ENCODE measurements at regions not wholly inside any gene's neighbourhood (a gene's known extent, or its start where the extent isn't known, plus 50 kb on each side); places are given as distances from the start of the nearest gene placed in this dataset.

GRCh38 chr7:96481796-96482195 is 159.9 kb upstream of the SLC25A13 start:
- DNase-seq, result no peak

DNA sequence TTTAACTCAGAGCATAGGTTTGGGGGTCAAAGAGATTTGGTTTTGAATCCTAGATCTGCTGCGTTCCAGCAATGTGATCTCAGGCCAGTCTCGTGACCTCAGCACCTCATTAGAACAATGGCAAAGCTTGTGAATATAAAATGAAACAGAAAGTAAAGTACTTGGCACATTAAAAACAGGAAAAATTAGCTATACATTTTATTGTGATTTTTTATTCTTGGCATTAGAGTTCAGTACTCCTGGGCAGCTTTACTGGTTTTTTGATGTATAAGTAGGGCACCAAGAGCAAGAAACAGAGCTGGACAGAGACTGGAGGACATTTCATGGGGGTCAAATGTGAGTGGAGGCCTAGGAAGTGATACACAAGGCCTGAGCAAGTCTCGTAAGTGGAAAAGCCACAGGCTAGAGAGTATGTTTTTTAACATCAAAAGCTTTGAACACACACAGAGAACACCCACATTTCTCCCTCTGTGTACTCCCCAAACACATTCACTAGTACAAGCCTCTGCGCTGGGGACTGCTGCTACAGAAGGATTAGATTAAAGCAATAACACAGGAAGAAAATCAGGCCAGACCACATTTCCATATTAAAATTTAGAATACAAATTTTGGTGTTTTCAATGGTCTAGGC is 157.2 kb upstream of the SLC25A13 start:
- no peak for DNase-seq

DNA sequence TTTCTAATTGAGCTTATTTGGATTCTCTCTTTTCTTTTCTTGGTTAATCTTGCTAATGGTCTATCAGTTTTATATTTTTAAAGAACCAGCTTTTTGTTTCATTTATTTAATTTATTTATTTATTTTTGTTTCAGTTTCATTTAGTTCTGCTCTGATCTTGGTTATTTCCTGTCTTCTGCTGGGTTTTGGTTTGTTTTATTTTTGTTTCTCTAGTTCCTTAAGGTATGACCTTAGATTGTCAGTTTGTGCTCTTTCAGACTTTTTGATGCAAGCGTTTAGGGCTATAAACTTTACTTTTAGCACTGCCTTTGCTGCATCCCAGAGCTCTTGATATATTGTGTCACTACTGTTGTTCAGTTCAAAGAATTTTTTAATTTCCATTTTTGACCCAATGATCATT is 149.7 kb upstream of the SLC25A13 start:
- DNase-seq, result no peak

DNA sequence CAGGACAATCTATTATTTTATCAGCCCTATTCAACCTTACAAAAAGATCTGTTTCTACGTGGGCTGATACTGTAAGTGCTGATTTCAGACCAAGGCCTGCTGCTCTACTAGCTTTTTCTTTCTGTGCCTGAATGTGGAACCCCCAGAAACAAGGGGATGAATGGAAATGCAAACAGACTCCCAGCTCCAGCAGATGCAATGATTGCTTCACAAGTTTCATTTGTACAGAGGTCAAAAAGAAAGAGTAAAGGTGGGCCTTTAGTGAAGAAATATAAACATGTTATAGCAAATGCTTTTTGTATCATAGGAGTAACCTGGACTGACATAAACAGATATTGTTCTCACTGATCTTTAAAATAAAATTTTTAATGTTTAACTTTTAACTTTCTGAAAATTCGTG is 130.2 kb upstream of the SLC25A13 start:
- DNase-seq, result no peak

GRCh38 chr7:96449094-96449493 is 127.2 kb upstream of the SLC25A13 start:
- DNase-seq, result no peak

DNA sequence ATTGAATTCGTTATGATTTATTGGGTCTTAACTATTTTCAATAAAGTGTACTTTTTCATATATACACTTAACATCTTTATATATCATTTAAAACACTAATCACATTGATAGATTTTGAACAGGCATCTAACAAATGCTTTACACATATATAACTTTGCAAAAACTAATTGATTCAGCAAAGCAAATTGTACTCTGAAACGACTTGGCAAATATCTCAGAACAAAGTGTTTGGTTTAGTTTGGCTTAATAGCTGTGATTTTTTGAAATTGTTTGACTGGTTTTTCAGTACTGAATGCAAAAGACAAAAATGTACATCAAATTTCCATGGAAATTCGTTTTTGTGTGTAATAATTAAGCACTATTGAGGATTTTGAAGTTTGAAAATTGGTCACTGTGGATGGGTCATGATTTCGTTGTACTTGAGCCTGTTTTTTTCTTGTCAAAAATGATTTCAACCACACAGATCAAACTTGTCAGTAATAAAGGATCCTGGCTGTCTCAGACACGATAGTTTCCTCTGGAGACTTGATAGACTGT is 125.3 kb upstream of the SLC25A13 start:
- no peak for DNase-seq

GRCh38 chr7:96441436-96442084 is 119.7 kb upstream of the SLC25A13 start:
- DNase-seq, result no peak

- no peak for DNase-seq
Observed at GRCh38 chr7:96440328-96440727, 118.4 kb upstream of the SLC25A13 start.

DNA sequence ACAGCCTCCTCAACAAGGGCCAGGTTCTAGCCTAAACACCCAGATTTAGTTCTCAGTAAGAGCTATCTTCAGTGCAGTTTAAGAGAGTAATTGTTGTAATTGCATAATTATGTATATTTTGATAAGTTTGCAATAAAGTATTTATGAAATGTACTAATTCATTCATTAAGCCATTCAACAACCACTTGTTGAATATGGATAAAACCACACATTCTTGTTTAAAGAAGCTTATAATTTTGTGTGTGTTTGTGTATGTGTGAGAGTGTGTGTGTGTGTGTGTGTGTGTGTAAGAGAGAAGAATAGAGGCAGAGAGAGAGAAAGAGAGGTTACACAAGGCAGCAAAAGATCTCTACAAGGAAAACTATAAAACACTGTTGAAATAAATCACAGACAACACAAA is 115.0 kb upstream of the SLC25A13 start:
- no peak for DNase-seq

DNA sequence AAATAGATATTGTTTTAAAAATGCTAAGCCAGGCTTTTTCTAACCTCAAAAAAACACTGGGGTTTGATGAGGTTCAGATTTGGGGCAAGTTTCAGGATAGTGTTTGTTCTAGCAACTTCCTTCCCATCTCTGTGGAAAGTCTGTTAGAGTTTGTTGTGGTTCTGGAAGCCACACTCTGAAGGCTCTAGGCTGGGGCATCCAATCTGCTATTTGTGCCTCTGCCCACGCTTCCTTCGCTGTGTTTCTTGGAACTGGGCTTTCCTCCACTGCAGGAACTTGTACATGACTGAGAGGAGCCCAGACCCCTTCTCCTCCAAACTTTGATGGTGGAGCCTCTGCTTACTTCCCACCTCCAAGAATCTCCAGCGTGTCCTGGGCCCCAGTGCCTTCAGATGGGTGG is 108.5 kb upstream of the SLC25A13 start:
- DNase-seq, result no peak

GRCh38 chr7:96427143-96427542 is 105.2 kb upstream of the SLC25A13 start:
- no peak for DNase-seq

DNA sequence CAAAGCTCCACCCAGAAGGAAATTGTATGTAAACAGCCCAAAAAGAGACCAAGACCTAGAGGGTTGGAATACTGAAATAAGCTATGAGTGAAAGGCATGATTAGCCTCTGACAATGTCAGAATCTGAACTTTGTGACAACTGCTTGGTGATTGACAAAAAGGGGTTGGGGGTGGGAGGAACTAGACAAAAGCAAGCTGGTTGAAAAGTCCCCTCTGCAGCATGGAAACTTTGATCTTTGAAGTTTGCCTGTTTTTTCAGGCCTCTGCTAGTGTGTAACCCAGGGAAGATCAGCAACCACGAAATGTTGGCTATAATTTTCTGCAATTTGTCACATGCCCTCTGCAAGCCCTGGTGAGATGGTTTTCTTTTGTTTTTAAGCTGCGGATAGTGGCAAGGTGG is 104.8 kb upstream of the SLC25A13 start:
- DNase-seq, result no peak

- no peak for DNase-seq
Observed at GRCh38 chr7:96426027-96426426, 104.1 kb upstream of the SLC25A13 start.

DNA sequence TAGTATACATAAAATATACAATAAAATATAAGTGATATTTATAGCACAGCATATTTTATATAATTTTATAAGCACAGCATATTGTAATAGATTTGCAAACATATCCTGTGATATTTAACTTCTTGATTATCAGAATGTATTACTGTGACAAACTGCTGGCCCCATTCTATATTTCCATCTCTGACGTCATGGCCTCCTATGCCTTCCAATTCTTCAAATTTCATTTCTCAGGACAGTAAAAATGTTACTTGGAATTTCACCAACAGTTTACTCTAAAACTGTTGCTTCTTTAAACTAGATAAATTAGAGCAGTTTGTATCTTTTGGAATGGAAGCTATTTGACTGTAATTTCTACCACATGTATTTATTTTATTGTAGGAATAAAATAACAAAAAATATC is 102.5 kb upstream of the SLC25A13 start:
- DNase-seq, result no peak

DNA sequence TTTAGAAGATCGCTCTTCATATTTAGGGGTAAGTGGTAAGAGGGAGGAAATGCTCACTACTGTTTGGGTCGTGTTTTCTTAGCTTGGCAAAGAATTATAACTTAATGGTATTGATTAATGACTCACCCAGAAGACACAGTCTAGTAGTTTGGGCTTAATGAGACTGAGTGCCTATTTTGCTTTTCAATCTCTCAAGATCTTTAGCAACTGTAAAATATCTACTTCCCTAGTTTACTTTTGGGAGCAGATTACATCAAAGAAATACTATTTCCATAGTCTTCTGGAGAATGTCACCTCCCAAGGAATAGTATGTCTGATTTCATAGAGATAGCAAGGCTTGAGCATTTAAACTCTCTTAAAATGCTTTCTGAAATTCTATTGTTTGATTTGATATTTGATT is 100.5 kb upstream of the SLC25A13 start:
- DNase-seq, result no peak

- DNase-seq, result no peak
Observed at GRCh38 chr7:96418581-96418980, 96.7 kb upstream of the SLC25A13 start.

DNA sequence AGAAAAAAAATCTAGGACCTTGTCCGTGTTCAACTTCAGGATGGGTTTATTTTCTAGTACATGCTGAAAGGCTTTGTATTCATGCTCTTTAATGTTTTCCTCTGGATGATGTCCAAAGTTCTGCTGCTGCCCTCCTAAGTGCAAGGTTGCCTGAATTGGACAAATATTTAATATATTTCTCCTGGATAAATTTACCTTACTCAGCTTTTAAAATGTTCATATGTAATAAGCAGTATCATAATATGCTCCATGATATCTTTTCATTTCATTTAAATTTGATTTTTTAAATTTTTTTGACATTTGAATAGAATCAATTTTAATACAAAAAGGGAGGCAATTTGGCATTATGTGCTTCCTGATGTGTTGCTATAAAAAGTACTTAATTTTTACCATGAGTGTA is 95.9 kb upstream of the SLC25A13 start:
- DNase-seq, result no peak

- DNase-seq, result no peak
Observed at GRCh38 chr7:96416599-96416998, 94.7 kb upstream of the SLC25A13 start.

DNA sequence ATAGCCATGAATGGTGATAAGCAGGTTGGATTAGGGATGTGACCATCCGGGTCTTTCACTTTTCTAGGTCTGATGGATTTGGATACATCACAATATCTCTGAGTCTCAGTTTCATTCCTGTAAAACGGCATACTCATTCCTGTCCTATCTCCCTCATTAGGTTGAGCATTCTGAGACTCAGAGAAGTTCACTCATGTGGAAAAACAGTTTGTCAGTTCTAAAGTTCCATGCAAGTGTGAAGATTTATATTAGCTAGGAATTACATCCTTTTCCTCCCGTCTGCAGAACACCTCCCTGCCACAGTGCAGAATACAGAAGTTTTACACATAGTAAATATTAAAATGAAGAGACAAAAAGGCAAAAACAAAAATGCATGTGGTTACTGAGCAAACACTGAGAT is 94.2 kb upstream of the SLC25A13 start:
- DNase-seq, result no peak

- DNase-seq, result no peak
Observed at GRCh38 chr7:96415293-96415940, 93.5 kb upstream of the SLC25A13 start.

DNA sequence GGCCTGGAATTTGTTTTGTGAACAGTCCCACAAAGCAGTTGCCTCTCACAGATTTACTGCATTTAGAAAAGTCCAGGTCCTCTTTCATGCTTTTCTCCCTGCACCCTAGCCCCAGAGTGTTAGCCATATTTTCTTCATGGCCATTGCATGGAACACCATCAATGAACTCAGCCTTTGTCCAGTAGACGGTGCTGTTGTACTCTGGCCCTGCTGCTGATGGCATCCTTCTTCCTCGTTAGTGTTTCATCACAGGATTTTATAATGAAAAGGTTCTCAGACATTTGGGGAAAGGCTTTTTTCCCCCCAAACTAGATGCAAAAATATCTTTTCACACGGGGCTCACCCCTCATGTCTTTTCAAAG is 93.0 kb upstream of the SLC25A13 start:
- peak; percentile 71 for DNase-seq

DNA sequence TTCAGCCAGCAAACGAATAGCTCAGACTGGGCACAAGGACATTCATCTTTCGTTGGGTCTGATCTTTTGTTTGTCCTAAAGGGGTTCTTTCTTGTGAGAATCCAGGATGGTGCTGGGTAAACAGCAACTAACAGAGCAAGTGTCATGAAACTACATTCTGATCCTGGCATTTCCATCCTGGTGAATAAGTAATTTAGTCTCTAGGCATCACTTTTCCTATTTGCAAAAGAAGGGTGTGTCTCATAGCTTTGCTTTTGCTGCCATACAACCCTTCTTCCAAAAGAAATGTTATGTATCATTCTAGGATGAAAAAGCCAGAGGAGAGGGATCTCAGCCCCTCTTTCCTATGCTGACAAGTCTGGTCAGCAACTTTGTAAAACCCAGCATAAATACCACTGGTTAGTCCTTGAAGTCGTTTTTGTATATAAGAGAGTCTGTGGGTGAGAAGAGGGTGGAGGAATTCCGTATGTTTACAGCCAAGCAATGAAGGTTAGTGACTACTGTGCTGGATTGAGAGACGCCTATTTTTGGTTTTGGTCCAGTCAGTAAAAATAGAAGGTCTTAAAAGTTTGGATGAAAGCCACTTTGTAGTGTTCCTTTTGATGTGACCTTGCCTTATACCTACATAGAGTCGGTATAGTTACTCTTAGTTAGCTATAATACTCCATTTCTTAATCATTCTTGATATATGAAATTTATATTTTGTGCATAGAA is 88.4 kb upstream of the SLC25A13 start:
- no peak for DNase-seq

DNA sequence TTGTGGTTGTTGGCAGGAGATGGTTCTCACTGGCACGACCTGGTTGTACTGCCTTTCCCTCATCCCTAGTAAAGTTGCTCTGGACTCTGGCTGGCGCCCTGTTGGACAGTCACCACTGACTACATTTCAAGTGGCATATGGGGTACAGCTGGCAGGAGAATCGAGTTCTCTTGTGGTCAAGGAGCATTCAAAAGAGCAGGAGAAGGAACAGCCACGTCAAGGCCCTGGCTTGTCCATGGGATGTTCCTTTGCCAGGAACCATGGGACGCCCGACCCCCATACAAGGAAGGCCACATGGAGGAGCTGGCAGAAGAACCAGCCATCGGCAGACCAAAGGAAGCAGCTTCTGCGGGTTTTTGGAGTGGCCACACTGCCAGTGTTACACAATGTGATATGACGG is 87.0 kb upstream of the SLC25A13 start:
- no peak for DNase-seq

DNA sequence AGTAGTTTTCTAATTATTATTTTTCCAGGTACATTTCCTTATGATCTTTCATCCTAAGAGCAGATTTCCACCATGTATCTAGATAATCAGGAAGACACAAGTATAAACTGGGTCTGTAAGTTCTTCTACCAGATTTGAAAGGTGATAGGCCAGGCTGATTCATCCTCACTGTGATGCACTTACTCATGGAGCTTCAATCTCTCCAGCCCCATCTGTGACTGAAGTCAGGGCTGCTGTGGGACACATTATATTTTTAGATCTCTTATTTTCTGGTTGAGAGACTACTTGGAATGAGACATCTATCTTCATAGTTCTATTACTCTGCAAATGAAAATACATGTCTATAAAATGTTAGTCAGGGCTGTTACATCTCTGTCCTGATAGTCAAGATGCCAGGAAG is 85.5 kb upstream of the SLC25A13 start:
- no peak for DNase-seq

Data from hematopoietic multipotent progenitor cell treated with erythropoietin and hydrocortisone succinate and interleukin-3 and kit ligand, for 6 days (in vitro differentiated cells).